Brain microvascular endothelial cell (primary cell): ENCODE measurements at regions not wholly inside any gene's neighbourhood (a gene's known extent, or its start where the extent isn't known, plus 50 kb on each side); places are given as distances from the start of the nearest gene placed in this dataset.

Experiments used
- DNase-seq: peaks from one replicate; pipeline ENCODE4 v3.0.0-alpha.2; 2020
- H3K27ac ChIP-seq: fragments of 250-450 bp; sonication (Bioruptor Pico); 2 replicates; pipeline ENCODE4 v1.5.1; 2020; ENCODE audit warnings: mild to moderate bottlenecking, moderate library complexity
- H3K27me3 ChIP-seq: fragments of 250-450 bp; sonication (Bioruptor Pico); replicated peaks from 2 replicates; pipeline ENCODE4 v1.5.1; 2020; ENCODE audit warnings: mild to moderate bottlenecking
- H3K36me3 ChIP-seq: fragments of 250-450 bp; sonication (Bioruptor Pico); replicated peaks from 2 replicates; pipeline ENCODE4 v1.5.1; 2020; ENCODE audit warnings: mild to moderate bottlenecking
- H3K4me3 ChIP-seq: 2 replicates; pipeline ENCODE4 v1.5.1; 2011; ENCODE audit warnings: low read depth, mild to moderate bottlenecking, control low read depth, low read length, moderate library complexity
- CTCF ChIP-seq: IDR thresholded peaks from 2 replicates; pipeline ENCODE4 v1.5.1; 2011; ENCODE audit warnings: low read depth, mild to moderate bottlenecking, moderate library complexity, low read length, control low read depth, inconsistent platforms; ENCODE audit errors: missing control alignments
- in situ Hi-C: cut with HindIII; loops from 2 replicates; pipeline ENCODE4 v1.10.0; 2017; ENCODE audit warnings: low sequenced_read_pairs, low pct_ligation_motif_present

GRCh38 chr12:47412601-47413236, 293.1 kb downstream of the RPAP3 start:
- in situ Hi-C loops = no loop called here
- no peak for TF ChIP-seq CTCF
- Histone ChIP-seq H3K27ac (no peak overlapping the region), H3K4me3 (no peak overlapping the region), H3K36me3 (no peaks in the 10 kb centered on the region), H3K27me3 (no peaks in the 10 kb centered on the region)
- no peak for DNase-seq

- Histone ChIP-seq H3K27ac (no peak overlapping the region), H3K36me3 (no peaks in the 10 kb centered on the region), H3K27me3 (no peaks in the 10 kb centered on the region), H3K4me3 (no peak overlapping the region)
- no peak for TF ChIP-seq CTCF
- in situ Hi-C loops = no loop called here
- no peak for DNase-seq
Observed at GRCh38 chr12:47411966-47412365, 293.9 kb downstream of the RPAP3 start.

- Histone ChIP-seq H3K27ac (no peak overlapping the region), H3K36me3 (no peaks in the 10 kb centered on the region), H3K4me3 (no peak overlapping the region), H3K27me3 (no peaks in the 10 kb centered on the region)
- DNase-seq = no peak
- in situ Hi-C loops = no loop called here
- no peak for TF ChIP-seq CTCF
Observed at GRCh38 chr12:47410862-47411261, 295.0 kb downstream of the RPAP3 start.

- Histone ChIP-seq H3K36me3 (no peaks in the 10 kb centered on the region), H3K27ac (no peak overlapping the region), H3K27me3 (no peaks in the 10 kb centered on the region), H3K4me3 (no peak overlapping the region)
- in situ Hi-C loops = no loop called here
- DNase-seq = no peak
- no peak for TF ChIP-seq CTCF
Observed at GRCh38 chr12:47410383-47410782, 295.4 kb downstream of the RPAP3 start.

GRCh38 chr12:47409310-47409987, 296.4 kb downstream of the RPAP3 start:
- in situ Hi-C loops = no loop called here
- no peaks in the 10 kb centered on the region for H3K27me3 ChIP-seq
- DNase-seq = no peak
- no peaks in the 10 kb centered on the region for H3K36me3 ChIP-seq
- no peak overlapping the region for H3K4me3 ChIP-seq
- H3K27ac ChIP-seq = no peak overlapping the region
- TF ChIP-seq CTCF = no peak
